ENCODE measurements at regions not wholly inside any gene's neighbourhood (a gene's known extent, or its start where the extent isn't known, plus 50 kb on each side); places are given as distances from the start of the nearest gene placed in this dataset.

- POLR2A ChIA-PET = no interaction called here
- 0% methylated on average over 2 of the region's 2 CpGs for WGBS (ENCODE audit: insufficient coverage, low coverage, missing lambda C conversion rate)
- TF ChIP-seq CEBPB (tag; IDR thresholded peaks at IDR 0.05) = no peak
- no peak for TF ChIP-seq TARDBP (IDR thresholded peaks at IDR 0.05)
- TF ChIP-seq STAG1 (CRISPR knock-in tag; IDR thresholded peaks at IDR 0.05; ENCODE audit: borderline replicate concordance) = no peak
- TF ChIP-seq HLTF (IDR thresholded peaks at IDR 0.05) = no peak
- no peak for TF ChIP-seq MBD2 (IDR thresholded peaks at IDR 0.05; ENCODE audit: borderline replicate concordance, low read depth)
- no peak for TF ChIP-seq GTF3C2 (IDR thresholded peaks at IDR 0.05; ENCODE audit: borderline replicate concordance, extremely low read depth, insufficient read length)
- no peak for TF ChIP-seq CHD7 (IDR thresholded peaks at IDR 0.05; ENCODE audit: low read depth, low read length)
- TF ChIP-seq DNMT1 (IDR thresholded peaks at IDR 0.05) = no peak
- TF ChIP-seq ESRRB (CRISPR knock-in tag; IDR thresholded peaks at IDR 0.05; ENCODE audit: borderline replicate concordance) = no peak
- TF ChIP-seq HDAC3 (IDR thresholded peaks at IDR 0.05; ENCODE audit: borderline replicate concordance, partially characterized antibody) = no peak
- TF ChIP-seq FOS (IDR thresholded peaks at IDR 0.05; ENCODE audit: extremely low read depth, insufficient read length) = no peak
Measured at GRCh38 chr3:90039994-90040393, 932.6 kb downstream of the EPHA3 start.

More at GRCh38 chr3:90039994-90040393, 932.6 kb downstream of the EPHA3 start:
- no peak overlapping the region for H2AFZ ChIP-seq (ENCODE audit: low read depth, low read length)
- no peaks in the 10 kb centered on the region for H3K27me3 ChIP-seq (ENCODE audit: control insufficient read depth in 2 of 2, insufficient read depth in 2 of 2, low read length in 2 of 2)
- H4K20me1 ChIP-seq (replicated peaks; ENCODE audit: control insufficient read depth, insufficient read depth, low read length) = no peaks in the 10 kb centered on the region
- DNase-seq (ENCODE audit: extremely low read depth in 1 of 4, low spot score in 3 of 4) = no peak
- CTCF ChIA-PET (ENCODE audit: low intra/inter-chr PET ratio) = no interaction called here
- no peak for FAIRE-seq
- no peak overlapping the region for H3K4me3 ChIP-seq
- BruUV-seq (replicated peaks) = no TSS peak
- in situ Hi-C loops (cut with MboI) (no loop called here), intact Hi-C loops (cut with micrococcal nuclease) (no loop called here)
- H3K9me3 ChIP-seq (replicated peaks; ENCODE audit: control insufficient read depth, insufficient read depth, low read depth, low read length) = no peaks in the 10 kb centered on the region
- no peak for ATAC-seq
- no peak overlapping the region for H3K27ac ChIP-seq (ENCODE audit: extremely low read depth, low read depth, low read length)
- no peaks in the 10 kb centered on the region for H3K4me1 ChIP-seq (replicated peaks in 1 of 2; ENCODE audit: control insufficient read depth in 2 of 2, insufficient read depth in 2 of 2, low read length in 2 of 2)
- H3K36me3 ChIP-seq (ENCODE audit: control insufficient read depth, insufficient read depth, low read length) = no peaks in the 10 kb centered on the region
- H3K79me2 ChIP-seq (ENCODE audit: control insufficient read depth, insufficient read depth, low read length) = no peaks in the 10 kb centered on the region
- no peaks in the 10 kb centered on the region for H3K9me1 ChIP-seq (ENCODE audit: control insufficient read depth, insufficient read depth, low read length)
- H3K9ac ChIP-seq (ENCODE audit: insufficient read depth in 1 of 2, low read depth in 2 of 2, low read length in 2 of 2) = no peak overlapping the region
- H3K4me2 ChIP-seq (ENCODE audit: insufficient read depth, low read length) = no peak overlapping the region
